Osteoblast (primary cell): ENCODE measurements at regions not wholly inside any gene's neighbourhood (a gene's known extent, or its start where the extent isn't known, plus 50 kb on each side); places are given as distances from the start of the nearest gene placed in this dataset.

ENCODE experiments used
- DNase-seq: peaks from one replicate; pipeline ENCODE4 v3.0.0; 2011; ENCODE audit warnings: low spot score, mixed read lengths; ENCODE audit not compliant: insufficient read length; ENCODE audit errors: missing footprints
- H2AFZ ChIP-seq: 2 replicates; pipeline ENCODE4 v1.6.0; 2011; ENCODE audit warnings: mild to moderate bottlenecking, low read length
- H3K27ac ChIP-seq: 2 replicates; pipeline ENCODE4 v1.5.1; 2011; ENCODE audit warnings: mild to moderate bottlenecking, low read depth, low read length, moderate library complexity
- H3K27me3 ChIP-seq: 2 replicates; pipeline ENCODE4 v1.6.0; 2012; ENCODE audit warnings: mild to moderate bottlenecking, control low read depth, inconsistent platforms, low read length, moderate library complexity; ENCODE audit not compliant: insufficient read depth
- H3K36me3 ChIP-seq: 2 replicates; pipeline ENCODE4 v1.5.1; 2011; ENCODE audit warnings: mild to moderate bottlenecking, low read length, control low read depth, moderate library complexity; ENCODE audit not compliant: insufficient read depth
- H3K4me1 ChIP-seq: 2 replicates; pipeline ENCODE4 v1.5.1; 2011; ENCODE audit warnings: mild to moderate bottlenecking, low read length, control low read depth, moderate library complexity; ENCODE audit not compliant: insufficient read depth
- H3K4me2 ChIP-seq: 2 replicates; pipeline ENCODE4 v1.6.0; 2011; ENCODE audit warnings: mild to moderate bottlenecking, low read length; ENCODE audit not compliant: insufficient read depth
- H3K4me3 ChIP-seq: fragments of 200-600 bp; sonication (generic); 3 replicates; pipeline ENCODE4 v1.5.1; 2012; ENCODE audit warnings: mild to moderate bottlenecking, low read length, inconsistent platforms; ENCODE audit not compliant: insufficient read depth
- H3K79me2 ChIP-seq: 2 replicates; pipeline ENCODE4 v1.6.0; 2012; ENCODE audit warnings: mild to moderate bottlenecking, low read length, control low read depth, inconsistent platforms; ENCODE audit not compliant: insufficient read depth
- H3K9me3 ChIP-seq: 2 replicates; pipeline ENCODE4 v1.5.1; 2011; ENCODE audit warnings: low read depth, low read length, control low read depth
- H4K20me1 ChIP-seq: 2 replicates; pipeline ENCODE4 v1.6.0; 2012; ENCODE audit warnings: mild to moderate bottlenecking, low read length, control low read depth; ENCODE audit not compliant: insufficient read depth
- CTCF ChIP-seq: IDR thresholded peaks from 2 replicates; pipeline ENCODE4 v1.5.1; 2011; ENCODE audit warnings: mild to moderate bottlenecking, low read depth, low read length, moderate library complexity; ENCODE audit errors: extremely low read depth

GRCh38 chr2:107086497-107086896 lies 200.5 kb upstream of the ST6GAL2 start:
- H2AFZ ChIP-seq, result no peak overlapping the region
- no peaks in the 10 kb centered on the region for H3K9me3 ChIP-seq
- DNase-seq, result no peak
- H3K27me3 ChIP-seq, result no peaks in the 10 kb centered on the region
- no peak overlapping the region for H3K4me3 ChIP-seq
- H4K20me1 ChIP-seq, result no peaks in the 10 kb centered on the region
- no peak overlapping the region for H3K27ac ChIP-seq
- no peak for TF ChIP-seq CTCF
- no peaks in the 10 kb centered on the region for H3K4me1 ChIP-seq
- H3K36me3 ChIP-seq, result no peaks in the 10 kb centered on the region
- H3K4me2 ChIP-seq, result no peak overlapping the region
- no peaks in the 10 kb centered on the region for H3K79me2 ChIP-seq

GRCh38 chr2:107088156-107088555 lies 202.2 kb upstream of the ST6GAL2 start:
- Histone ChIP-seq H3K36me3 (no peaks in the 10 kb centered on the region), H4K20me1 (no peaks in the 10 kb centered on the region), H3K27ac (no peak overlapping the region), H3K27me3 (no peaks in the 10 kb centered on the region), H3K79me2 (no peaks in the 10 kb centered on the region), H2AFZ (no peak overlapping the region), H3K4me2 (no peak overlapping the region), H3K4me3 (no peak overlapping the region), H3K9me3 (no peaks in the 10 kb centered on the region), H3K4me1 (no peaks in the 10 kb centered on the region)
- DNase-seq, result no peak
- no peak for TF ChIP-seq CTCF

GRCh38 chr2:107091163-107091864 lies 205.3 kb upstream of the ST6GAL2 start:
- no peaks in the 10 kb centered on the region for H3K27me3 ChIP-seq
- H3K4me1 ChIP-seq, result no peaks in the 10 kb centered on the region
- no peak overlapping the region for H3K4me2 ChIP-seq
- DNase-seq, result no peak
- TF ChIP-seq CTCF, result no peak
- H3K27ac ChIP-seq, result no peak overlapping the region
- no peaks in the 10 kb centered on the region for H4K20me1 ChIP-seq
- no peak overlapping the region for H3K4me3 ChIP-seq
- H2AFZ ChIP-seq, result no peak overlapping the region
- no peaks in the 10 kb centered on the region for H3K9me3 ChIP-seq
- no peaks in the 10 kb centered on the region for H3K79me2 ChIP-seq
- no peaks in the 10 kb centered on the region for H3K36me3 ChIP-seq

- Histone ChIP-seq H3K4me3 (no peak overlapping the region), H3K27me3 (no peaks in the 10 kb centered on the region), H3K36me3 (no peaks in the 10 kb centered on the region), H3K4me2 (no peak overlapping the region), H3K4me1 (no peaks in the 10 kb centered on the region), H2AFZ (no peak overlapping the region), H4K20me1 (no peaks in the 10 kb centered on the region), H3K27ac (no peak overlapping the region), H3K9me3 (no peaks in the 10 kb centered on the region), H3K79me2 (no peaks in the 10 kb centered on the region)
- no peak for DNase-seq
- no peak for TF ChIP-seq CTCF
Observed at GRCh38 chr2:107093426-107093957, 207.5 kb upstream of the ST6GAL2 start.
